ENCODE measurements at regions not wholly inside any gene's neighbourhood (a gene's known extent, or its start where the extent isn't known, plus 50 kb on each side); places are given as distances from the start of the nearest gene placed in this dataset.
"Not testable (repeated sequence)": the region's sequence is repeated elsewhere in the genome, so short reads cannot be mapped to it uniquely, and the experiment has no call there.

DNA sequence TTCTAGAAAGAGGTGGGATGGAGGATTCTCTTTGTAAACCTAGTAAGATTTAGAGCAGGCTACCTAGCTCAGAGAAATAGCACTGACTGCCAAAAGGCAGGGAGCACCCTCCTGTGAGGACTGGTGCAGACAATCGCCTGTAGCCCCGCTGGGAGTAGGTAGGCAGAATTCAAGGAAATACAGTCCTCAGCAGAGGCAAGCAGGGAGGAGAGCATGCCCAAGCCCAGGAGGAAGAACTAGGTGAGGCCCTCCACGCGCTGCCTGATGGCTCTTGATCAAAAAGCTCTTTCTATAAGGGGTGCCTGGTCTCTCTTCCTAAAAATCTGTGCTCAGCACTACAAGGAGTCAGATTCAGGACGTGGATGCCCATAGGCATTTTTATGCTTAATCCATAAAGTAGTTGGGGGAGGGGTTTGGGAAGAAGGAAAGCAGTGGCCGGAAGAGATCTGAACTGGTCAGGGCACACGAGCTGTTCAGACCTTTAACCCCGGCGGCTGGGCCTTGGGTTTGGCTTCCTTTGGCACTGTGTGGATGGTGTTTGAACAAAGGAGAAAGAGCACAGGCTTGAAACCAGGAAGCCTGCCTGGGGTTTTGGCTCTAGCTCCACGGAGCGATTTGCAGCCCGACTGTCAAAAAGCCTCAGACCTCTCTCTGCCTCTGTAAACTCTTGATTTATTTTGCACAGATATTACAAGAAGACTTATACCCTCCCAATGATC is 320.6 kb downstream of the FOXO1 start:
- no peak for DNase-seq

- no peak for DNase-seq
These were observed 319.8 kb downstream of the FOXO1 start for GRCh38 chr13:40346592-40346991.

- DNase-seq = no peak
These were observed 318.3 kb downstream of the FOXO1 start for GRCh38 chr13:40348096-40348679.

DNA sequence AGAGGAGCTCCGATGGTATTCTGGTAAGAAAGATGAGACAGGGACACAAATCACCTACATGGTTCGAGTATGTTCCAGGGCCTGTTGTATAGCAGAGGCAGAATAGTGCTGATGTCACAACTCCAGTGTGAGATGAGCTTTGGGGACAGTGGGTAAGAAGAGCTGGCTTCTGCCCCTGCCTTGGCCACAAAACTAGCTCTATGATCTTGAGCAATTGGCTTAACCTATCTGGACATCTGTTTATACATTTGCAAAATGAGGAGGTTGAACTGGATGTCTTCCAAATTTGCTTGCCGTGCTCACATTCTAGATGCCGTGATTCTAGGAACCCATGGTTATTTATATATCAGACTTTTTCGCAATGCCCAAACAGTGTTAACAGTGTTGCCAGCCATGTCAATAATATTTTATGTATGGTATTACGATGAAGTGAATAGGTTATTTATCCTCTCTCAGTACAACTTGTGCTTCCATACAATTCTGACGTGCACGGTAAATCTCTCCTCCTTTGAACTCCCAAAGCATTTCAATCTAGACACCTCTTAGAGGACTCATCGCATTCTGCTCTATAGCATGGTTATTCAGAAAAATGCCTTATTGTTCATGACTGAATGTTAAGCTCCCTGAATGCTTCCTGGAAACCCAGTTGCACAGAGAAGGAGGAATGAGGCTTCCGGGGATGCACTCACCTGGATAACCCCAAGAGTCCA is 316.0 kb downstream of the FOXO1 start:
- no peak for DNase-seq

GRCh38 chr13:40351537-40352379 is 314.7 kb downstream of the FOXO1 start:
- DNase-seq = no peak

- no peak for DNase-seq
These were observed 314.1 kb downstream of the FOXO1 start for GRCh38 chr13:40352380-40352778.

- DNase-seq = no peak
These were observed 313.5 kb downstream of the FOXO1 start for GRCh38 chr13:40352802-40353562.

DNA sequence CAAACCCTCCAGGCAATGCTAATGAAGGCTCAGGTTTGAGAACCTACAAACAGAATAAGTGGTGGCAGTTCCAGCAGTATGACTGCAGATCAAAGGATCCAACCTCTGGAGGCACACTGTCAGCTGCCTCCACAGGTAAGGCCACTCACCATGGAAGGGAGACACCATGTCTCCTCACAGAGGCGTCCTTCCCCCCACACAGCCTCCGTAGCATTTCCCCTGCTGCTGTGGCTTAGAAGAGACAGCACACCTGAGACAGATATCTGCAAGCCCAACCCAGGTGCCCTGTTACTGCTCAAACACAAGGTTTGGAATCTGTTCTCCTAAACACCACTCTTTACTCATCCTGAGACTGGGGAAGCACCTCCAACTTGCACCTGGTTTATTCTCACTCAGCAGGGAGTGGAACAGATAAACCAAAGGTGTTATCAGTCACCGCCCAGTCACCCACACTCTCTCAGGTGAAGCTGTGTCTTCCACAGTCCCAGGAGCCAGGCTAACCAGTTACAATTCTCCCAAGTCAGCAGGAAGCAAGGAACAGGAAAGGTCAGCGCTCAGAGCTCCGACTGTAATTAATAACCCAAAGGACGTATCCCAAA is 311.2 kb downstream of the FOXO1 start:
- no peak for DNase-seq

- DNase-seq = no peak
These were observed 310.4 kb downstream of the FOXO1 start for GRCh38 chr13:40356011-40356410.

GRCh38 chr13:40356458-40356857 is 310.0 kb downstream of the FOXO1 start:
- not testable (repeated sequence) for DNase-seq

DNA sequence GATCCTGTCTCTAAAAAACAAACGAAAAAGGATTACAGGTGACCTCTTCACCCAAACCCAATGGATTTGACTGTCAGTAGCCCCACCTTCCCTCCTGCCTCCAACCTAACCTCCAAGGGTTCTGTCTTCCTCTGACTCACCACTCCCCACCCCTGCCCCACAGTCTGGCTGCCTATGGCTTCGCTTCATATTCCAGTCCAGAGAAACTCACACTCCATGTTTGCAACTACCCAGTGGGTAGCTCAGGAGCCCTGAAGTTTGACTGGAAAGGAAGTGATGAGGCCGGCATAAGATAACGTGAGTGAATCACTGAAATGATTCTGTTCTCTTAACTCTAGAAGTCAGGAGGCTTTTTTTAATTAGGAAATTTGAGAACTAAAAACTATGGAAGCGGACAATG is 303.9 kb downstream of the FOXO1 start:
- DNase-seq = no peak

DNA sequence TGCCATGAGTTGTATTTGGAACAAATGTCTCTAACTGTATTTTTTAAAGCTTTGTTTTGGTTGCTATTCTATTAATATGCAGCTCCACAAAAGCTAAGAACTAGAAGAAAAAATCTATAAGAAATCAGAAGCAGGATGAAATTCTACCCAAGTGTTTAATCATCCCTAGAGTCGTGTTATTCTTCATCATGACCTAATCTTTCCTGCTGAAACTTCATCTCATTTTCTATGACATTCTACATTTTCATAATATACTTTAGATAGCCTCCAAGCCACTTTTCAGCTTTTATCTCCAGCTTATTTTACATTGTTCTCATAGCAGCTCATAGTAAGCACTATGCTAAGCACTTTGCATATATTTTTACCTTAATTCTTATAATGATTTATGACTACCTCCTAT is 302.8 kb downstream of the FOXO1 start:
- DNase-seq = no peak

DNA sequence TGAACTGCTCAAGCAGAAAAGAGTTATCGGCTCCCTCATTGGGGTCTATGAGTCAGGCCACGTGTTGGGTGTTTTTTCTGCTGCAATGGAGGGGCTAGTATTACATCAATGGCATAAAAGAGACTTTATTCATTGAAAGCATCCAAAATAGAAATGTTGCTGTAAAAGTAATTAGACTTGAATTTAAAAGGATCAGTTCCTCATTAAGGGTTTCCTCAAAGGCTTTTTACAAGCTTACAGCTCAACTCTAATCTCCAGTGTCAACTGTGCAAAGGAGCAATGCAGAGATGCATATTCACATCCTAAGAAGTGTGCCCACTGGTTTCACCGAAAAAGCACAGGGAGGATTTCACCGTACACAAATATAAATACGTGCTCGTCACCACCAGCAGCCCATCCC is 300.3 kb downstream of the FOXO1 start:
- DNase-seq = no peak

GRCh38 chr13:40368127-40368891 is 298.1 kb downstream of the FOXO1 start:
- no peak for DNase-seq

GRCh38 chr13:40370661-40371060 is 295.8 kb downstream of the FOXO1 start:
- DNase-seq = no peak

DNA sequence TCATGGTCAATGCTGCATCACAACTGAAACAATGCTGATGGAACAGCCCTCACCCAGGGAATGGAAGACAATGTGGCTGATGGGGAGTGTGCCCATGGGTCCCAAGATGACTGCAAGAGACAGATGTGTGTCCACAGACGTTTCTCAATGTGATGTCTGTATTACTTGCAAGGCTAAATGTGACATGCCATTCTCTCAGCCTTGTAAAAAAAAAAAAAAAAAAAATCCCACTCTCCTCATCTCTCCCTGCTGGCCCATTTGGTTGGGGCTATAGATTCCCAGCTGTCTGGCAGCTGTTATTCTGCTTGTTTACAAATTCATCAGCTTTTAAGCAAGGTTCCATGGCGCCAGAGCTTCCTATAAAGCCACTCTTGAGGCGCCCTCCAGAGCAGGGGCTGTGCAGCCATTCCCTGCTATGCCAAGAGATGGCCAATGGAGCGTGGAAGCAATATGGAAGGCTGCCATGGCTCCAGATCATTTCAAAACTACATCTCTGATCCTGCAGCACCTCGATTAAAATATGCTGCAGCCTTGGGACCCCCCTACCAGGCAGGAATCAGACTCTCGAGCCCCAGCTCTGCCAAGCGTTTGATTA is 294.8 kb downstream of the FOXO1 start:
- DNase-seq = no peak

DNA sequence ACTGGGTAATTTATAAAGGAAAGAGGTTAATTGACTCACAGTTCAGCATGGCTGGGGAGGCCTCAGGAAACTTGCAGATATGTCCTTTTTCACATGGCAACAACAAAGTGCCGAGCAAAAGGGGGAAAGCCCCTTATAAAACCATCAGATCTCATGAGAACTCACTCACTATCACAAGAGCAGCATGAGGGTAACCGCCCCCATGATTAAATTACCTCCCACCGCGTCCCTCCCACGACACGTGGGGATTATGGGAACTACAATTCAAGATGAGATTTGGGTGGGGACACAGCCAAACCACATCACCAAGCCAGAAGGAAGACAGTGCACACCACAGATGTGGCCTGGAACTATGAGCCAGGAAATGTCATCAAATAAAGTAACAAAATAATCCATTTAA is 292.8 kb downstream of the FOXO1 start:
- DNase-seq = not testable (repeated sequence)

DNA sequence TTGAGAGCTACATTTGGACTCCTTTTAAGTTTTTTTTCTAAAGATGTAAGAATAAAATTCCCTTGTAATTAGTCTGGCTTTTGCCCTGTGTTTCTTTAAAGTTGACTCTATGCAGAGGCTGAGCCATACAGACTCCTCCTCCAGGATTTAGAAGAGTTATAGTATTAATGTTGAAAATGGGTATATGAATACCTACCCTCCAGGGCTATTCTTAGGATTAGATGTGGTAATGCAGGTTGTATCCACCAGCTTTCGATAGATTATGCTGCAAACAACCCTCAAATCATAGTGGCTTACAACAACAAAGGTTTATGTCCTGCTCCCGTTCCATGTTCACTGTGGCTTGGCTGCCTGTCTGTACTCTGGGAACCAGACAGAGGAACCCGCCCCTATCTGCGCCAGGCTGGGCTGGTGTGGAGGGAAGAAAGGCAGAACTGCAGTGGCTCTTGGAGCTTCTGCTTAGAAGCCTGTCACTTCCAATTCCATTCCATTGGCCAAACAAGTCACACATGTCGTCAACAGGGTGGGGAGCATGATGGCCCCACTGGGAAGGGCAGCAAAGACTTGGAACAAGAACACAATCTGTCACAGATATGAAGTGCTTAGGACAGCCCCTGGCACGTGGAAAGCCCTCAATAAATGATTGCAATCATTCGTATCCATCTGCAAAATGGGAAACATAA is 290.8 kb downstream of the FOXO1 start:
- no peak for DNase-seq

DNA sequence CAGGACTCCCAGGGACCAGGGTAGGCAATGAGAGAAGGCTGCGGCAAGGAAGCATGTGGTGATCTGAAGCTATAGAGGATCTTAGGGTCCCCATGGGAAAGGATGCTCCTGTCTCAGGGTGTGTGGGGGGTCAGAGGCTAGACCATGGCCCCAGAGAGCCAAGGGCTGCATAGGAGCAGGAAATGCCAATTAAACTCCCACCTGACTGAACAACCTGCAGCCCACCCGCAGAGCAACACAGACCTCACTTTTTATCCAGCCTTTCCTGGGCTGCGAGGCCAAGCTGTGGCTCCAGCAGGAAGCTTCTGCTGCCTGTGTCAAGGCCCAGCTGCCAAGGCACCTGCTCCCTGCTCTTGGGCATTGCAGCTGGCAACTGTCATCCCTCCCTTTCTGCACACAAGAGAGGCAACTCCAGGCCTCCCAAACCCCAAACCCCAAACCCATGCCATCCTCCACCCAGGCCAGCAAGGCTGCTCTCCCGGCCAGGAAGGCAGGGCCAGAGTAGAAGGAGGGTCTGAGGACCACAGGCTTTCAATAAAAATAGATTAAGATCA is 290.1 kb downstream of the FOXO1 start:
- no peak for DNase-seq
